HG03457 (cell line): ENCODE measurements at regions not wholly inside any gene's neighbourhood (a gene's known extent, or its start where the extent isn't known, plus 50 kb on each side); places are given as distances from the start of the nearest gene placed in this dataset.
"Not testable (repeated sequence)": the region's sequence is repeated elsewhere in the genome, so short reads cannot be mapped to it uniquely, and the experiment has no call there.

Experiments used
- ATAC-seq: cut with Tn5 transposase; IDR thresholded peaks from one replicate; pipeline ENCODE4 v1.9.1; 2021; ENCODE audit warnings: moderate number of reproducible peaks; ENCODE audit not compliant: unreplicated experiment

DNA sequence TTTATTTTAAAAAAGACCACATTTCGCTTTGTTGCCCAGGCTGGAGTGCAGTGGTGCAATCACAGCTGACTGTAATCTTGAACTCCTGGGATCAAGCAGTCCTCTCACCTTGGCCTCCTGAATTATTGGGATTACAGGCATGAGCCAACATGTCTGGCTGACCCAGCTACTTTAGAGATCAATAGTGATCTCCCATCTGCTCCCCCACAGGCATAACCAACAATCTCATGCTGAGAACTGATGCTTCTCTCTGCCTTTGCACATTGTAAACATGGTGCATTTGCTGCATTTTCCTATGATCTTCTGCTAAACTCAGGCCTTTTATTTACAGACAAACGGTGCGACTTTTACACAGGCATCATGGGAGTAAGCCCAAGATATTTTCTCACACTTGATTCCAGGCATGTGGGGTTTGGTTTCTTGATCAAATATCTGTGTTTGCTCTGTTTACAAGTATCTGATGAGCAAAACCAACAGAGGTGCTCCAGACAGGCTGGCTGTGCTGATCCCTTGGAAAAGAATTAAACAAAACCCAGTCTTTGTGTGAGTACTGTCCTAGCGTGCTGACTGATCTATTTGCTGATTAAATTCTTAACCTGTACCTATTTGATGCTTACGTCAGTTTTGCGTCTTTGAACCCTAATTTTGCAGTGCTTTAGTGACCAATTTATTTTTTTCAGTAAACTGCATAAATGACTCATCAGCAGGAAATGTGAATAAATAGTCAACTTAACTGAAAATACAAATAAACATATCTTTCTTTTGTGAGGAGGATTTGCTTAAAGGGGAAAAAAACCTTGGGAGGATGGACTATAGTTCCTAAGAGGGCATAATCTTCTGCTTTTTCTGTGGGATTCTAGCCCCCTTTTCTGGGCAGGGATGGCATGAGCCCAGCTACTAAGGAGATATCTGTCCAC, 191.7 kb upstream of the NR3C1 start:
- no peak for ATAC-seq

DNA sequence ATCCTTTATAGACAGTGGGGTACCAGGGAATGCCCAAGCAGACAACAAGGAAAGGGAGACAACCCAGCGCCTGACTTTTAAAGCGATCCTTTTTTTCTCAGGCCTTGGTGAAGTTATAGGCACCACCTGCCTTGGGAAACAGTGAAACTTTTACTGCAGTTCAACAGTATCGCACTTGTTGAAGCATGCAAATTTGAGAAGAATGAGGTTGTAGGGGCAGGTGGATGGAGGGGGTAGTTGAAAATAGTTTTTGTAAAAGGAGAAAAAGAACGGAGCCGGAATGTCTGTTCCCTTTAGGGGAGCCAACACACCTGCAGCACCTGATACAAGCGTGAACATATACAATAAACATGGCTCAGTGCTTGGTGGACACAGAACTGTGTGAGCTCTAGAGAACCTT, 190.2 kb upstream of the NR3C1 start:
- ATAC-seq: no peak

DNA sequence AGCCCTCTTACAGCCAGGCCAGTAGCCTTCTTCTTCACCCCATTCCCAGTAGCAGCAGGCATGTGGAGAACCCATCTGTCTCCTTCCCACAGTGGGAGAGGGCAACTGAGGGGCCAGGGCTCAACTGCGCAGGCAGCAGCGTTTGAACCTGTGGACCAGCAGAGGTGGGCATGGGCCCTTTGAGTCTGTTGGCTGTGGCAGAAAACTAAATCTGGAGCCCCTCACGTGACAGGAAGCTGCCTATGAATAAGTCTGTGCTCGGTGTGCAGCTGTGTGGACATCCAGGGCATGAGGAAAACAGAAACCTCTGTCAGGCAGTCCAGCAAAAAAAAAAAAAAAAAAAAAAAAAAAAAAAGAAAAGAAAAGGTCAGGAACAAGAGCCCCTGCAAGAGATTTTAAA, 189.2 kb upstream of the NR3C1 start:
- no peak for ATAC-seq

DNA sequence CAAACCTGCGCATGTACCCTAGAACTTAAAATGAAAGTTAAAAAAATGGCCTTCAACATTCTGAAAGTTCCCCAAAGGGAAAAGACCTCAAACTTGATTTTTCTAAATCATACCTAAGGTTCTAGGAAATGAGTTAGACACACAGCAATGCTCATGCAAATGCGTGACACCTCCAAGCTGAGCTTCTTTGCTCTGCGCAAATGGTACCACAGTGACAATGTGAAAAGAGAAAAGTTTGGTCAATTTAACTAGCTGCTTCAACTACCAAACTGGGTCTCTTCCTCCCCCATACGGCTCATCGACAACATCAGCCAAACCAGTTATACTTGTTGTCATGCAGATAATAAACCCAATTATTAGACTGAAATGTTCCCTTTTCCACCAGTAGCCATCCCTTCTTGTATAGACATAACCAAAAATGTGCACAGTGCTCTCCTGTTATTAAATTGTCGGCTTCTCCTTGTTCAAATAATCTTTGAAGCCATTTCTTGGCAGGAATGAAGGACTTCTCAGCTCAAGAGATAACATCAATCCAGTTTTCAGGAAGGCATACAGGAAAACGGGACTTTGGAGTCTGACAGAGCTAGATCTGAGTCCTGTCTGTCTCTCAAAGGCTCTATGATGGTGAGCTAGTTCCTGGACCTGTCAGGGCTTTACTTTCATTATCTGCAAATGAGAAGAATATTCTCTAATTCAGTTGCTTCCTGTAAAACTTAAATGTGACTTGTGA, 185.6 kb upstream of the NR3C1 start:
- ATAC-seq: no peak

DNA sequence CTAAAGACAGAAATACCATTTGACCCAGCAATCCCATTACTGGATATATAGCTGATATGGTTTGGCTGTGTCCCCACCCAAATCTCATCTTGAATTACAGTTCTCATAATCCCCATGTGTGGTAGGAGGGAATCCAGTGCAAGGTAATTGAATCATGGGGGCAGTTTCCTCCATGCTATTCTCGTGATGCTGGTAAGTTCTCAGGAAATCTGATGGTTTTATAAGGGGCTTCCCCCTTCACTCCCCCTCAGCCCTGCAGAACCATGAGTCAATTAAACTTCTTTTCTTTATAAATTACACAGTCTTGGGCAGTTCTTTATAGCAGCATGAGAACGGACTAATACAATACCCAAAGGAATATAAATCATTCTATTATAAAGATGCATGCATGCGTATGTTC, 184.6 kb upstream of the NR3C1 start:
- not testable (repeated sequence) for ATAC-seq

DNA sequence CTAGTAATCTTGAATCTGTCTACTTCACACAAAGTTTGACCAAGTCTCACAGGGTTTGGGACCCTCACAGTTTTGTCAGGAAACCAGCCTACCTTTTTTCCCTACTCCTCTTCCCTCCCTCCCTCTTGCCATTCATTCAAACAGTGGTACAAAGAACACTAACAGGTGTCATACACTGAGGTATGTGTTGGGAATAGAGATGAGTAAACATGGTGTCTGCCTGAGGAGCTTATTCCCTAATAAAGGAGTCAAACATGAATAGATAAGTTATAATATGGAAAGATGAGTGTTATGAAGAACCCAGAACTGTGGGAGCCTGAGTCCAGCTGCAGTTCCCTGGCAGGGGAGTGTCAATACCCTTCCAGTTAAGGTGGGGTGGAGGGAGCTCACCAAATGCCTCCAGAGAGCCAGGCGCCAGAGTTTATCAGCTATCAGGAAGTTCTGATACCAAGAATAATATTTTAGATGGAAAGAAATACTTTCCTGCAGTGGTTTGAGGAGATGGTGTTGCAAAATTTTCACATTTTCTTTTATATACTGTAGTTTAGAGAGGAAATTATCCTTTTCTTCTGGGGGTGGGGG, 183.4 kb upstream of the NR3C1 start:
- ATAC-seq: no peak

DNA sequence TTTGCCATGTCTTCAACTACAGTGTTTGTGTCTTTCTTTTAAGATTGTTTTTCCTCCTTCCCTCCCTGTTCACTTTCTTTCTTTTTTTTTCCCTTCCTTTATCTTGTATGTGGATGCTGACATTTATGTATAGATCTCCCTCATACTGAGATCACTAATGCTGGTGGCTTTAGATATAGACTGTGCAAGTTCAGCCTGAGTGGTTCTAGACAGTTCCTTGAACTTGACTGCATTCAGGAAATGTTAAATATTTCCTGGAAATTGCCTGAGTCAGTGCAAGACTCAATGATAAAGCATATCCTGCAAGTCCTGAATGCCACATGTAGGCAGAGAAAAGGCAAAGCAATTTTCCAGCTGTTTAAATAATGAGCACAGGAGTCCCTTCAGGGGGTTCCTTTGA, 182.5 kb upstream of the NR3C1 start:
- ATAC-seq: no peak

DNA sequence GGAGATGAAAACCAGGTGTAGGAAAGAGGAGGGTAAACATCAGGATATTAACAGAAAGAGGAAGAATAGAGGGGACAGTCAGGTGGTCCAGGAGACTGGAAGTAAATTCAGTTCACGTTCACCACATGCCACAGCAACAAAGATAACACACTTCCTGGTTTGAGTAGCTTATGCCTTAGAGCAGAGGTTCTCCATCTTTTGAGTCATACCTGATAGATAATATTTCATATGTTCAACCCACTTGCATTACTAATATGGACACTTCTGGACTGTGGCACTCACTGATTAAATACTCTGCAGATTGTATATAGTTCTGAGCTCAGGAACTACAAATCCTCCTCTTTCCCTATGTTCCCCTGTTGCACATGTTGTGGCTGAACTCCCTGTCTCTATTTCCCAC, 179.9 kb upstream of the NR3C1 start:
- ATAC-seq: no peak

DNA sequence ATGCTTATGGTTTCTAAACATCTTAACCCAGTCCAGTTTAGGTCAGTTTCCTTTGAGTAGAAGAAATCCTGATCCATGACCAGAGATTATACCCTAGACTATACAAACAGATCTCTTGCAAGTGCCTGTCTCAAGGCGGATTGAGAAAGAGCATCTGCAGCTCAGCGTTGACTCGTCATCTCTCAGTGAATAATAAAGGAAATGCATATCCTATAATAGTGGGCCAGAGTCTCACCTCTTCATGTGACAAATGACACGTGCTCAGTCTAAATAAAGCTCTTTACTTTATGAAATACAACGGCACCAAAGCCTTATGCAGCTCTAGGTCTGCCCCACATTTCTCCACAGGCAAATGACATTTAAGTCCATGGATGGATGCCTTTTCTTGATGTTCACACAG, 179.4 kb upstream of the NR3C1 start:
- no peak for ATAC-seq

DNA sequence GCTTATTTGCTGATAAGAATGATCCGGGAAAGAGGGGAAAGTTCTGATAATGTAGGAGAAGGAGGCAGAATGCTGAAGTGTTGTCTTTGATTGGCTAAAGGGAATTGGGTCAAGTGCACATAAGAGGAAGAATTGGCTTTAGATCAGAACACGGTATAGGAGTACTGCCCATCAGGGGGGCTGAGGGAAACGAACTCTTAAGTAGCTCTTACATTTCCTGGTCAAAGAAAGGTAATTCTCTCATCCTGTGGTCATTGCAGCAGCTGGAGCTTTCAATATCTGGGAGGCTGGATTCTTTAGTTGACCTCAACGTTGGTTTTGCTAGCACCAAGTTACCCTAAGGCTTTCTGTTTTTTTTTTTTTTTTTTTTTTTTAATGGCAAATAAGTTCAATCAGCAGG, 178.7 kb upstream of the NR3C1 start:
- no peak for ATAC-seq

DNA sequence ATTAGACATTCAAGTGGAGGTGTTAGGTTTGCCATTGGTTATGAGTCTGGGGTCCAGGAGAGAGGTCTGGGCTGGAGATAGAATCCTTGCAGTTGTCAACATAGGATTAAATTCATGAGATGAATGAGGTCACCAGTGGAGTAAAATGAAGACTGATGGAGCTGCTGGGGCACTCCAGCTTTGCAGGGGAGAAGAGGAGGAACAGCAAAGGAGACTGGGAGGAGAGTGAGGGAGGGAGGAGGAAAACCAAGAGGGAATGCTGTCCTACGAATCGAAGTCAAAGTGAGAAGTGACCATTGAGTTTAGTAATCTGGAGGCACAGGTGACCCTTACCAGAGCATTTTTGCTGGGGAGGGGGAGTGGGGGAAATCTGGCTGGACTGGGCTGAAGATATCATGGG, 178.2 kb upstream of the NR3C1 start:
- no peak for ATAC-seq

DNA sequence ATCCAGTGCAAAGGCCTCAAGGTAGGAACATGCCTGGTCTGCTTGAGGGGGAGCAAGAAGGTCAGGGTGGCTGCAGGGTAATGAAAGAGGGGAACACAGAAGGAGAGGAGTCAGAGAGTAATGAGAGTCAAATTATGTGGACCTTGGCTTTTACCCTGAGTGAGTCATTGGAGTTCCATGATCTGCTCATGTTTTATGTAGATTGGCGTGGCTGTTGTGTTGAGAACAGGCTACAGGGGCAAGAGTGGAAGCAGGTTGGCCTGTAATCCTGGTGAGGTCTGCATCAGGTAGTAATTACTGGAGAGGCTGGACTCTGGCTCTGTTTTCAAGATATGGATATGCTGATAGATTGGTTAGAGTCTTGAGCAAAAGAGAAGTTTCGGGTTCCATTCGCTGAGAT, 177.7 kb upstream of the NR3C1 start:
- ATAC-seq: no peak

DNA sequence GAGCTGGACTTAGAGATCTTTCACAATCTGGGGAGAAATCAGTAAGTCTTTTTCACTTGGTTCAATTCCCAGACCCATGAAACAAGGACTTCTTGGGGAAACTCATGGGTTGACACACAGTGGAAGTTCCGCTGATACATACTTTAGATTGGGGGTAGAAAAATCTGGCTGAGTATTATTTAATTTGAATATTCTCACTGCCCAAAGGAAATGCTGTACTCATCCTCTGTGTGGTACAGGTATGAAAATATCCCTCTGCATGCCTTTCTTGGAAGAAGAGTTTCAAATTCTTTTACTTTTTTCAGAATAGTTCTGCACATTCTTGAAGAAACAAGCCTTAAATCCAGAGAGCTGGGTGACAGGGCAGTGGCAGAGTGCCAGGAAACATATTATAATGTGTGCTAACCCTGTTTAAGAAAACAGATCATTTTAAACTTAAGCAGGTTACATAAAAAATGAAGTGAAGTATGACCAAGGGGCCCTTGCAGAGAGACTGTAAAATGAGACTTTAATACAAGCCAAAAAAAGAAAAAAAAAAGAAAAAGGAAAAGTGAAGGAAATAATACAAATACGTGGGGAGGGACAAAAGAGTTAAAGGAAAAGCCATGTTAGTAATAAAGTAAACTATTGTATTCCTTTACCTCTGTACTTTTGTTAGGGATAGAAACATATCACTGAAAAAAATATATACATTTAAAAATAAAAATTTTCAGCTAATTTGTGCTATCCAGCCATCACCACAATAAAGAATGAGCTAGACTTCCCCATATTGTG, 173.4 kb upstream of the NR3C1 start:
- no peak for ATAC-seq

DNA sequence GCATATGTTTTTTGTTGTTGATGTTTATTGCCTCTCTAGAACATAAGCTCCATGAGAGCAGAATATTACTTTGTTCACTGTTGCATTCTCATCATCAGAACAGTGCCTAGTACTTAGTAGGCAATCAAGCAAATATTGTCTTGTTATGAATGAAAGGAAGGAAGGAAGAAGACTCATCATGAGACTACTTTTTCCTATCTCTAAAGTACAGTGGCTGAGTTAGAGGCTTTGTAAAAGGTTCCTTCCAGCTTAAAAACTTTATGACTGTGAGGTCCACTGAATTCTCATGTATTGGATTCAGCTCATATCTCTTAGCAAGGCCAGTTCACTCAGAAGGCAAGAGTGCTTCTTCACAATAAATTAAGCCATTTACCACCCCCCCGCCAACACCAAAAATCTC, 171.8 kb upstream of the NR3C1 start:
- ATAC-seq: no peak

DNA sequence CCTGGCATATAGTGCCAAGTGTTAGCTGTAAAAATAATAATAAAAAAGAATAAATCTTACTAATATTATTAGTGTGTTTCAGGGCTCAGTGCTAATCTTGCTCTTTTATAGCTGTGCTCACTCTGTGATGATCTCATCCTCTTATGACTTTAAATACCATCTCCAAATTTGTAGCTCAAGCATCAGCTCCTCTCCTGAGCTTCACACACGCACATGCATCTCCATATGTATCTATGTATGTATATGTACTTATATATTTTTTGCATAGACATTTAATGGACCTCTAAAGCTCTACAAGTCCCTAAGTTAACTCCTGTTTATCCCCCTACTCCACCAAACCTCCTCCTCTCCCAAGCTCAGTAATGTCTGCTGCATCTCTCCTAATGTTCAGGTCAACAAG, 170.8 kb upstream of the NR3C1 start:
- ATAC-seq: no peak

DNA sequence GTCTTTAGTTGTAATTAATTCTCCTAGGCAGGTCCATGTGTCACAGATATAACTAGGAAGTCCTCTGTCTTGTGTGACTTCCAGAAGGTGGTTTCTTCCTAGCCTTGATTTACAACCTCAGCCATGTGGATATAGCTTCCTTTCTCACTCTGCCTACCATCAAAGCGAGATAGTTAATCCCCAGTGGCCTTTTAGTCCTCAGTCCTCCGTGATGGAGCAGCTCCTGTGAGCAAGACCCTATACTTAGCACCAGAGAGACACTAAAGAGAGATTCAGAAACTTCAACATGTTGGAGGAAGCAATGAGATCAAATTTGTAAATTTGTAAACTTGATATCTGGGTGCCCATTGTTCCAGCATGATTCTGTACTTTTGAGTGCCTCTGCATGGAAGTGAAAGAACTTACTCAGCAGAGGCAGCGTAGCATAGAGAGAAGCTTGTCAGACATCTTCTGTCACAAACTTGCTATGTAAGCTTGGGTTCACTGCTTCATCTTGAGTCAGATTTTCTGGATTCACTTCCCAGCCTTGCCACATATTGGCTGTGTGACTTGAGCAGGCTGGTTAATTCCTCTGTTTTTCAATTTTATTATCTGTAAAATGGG, 170.2 kb upstream of the NR3C1 start:
- ATAC-seq: no peak

DNA sequence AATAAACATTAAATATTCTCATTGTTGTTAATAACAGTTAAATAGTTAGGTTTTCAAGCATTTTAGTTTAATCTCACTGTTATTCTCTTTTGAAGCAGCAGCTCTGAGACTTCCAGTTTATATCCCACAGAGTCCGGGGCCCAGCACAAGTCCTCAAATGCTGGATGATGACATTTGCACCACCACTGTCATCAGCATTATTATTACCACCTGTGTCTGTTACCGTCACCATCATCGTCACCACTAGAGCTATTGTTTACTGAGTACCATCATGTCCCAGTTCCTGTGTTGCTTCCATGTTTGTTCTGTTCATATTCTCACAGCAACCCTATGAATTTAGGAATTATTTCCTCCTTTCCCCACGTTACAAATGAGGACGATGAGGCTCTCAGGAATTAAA, 169.2 kb upstream of the NR3C1 start:
- no peak for ATAC-seq

DNA sequence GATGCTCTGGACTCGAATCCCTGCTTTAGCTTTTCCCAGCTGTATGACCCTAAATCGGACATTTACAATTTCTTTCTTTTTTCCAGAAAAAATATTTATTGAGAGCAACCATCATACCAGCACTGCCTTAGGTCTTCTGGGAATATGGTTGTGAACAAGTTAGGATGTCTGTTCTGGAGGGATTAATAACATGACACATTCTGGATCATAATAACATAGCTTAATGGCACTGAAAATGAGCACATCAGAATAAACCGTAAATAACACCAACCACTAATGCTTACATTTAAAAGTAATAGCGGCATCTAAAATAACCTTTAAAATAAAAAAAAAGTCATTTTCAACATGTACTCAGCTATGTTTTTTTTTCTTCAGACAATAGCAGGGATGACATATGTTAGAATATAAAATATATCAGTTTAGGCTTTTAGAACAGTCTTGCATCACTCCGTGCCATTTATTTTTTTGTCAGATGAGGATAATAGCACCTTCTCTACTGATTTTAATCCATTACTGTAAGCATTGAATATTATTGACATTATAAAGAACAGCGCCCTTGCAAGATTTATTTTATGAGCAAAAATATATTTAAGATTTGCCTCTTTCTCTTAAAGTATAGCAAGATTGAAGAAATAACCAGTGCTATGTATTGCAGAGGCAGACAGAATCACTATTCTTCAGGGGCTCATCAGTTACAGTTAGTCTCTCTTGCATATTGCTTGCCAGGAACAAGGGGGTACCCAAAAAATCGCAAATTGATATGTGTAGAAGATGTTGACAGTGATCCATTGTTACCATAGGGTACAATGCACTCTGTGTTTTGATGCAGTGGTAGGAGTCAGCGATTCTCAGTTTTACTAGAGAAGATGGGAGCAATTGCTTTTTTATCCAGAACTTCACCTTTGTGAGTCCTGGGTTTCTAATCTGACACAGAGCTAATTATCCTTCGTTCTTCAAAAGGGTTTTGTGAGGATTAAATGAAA, 168.4 kb upstream of the NR3C1 start:
- no peak for ATAC-seq

DNA sequence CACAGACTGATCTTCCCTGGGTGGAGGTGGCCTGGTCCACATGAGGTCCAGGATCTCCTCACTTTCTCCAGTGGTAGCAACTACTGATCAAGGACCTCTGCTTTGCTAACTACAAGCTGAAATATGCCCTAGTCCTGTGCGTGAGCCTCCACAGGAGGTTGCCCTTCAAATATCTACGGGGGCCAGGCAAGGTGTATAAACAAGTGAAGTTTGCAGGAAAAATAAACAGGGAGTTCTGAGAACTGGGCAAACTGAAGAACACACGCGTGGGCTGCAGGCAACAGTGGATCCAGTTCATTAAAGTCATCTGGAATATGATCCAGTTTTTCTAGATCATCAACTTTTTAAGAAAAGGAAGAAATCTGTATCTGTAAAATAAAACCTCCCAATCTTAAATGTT, 167.5 kb upstream of the NR3C1 start:
- no peak for ATAC-seq
